Dermis microvascular lymphatic vessel endothelial cell (primary cell): ENCODE measurements at regions not wholly inside any gene's neighbourhood (a gene's known extent, or its start where the extent isn't known, plus 50 kb on each side); places are given as distances from the start of the nearest gene placed in this dataset.
A peak's percentile ranks its signal among the peaks of the same experiment; 100 is the strongest.
"Not testable (repeated sequence)": the region's sequence is repeated elsewhere in the genome, so short reads cannot be mapped to it uniquely, and the experiment has no call there.

ENCODE experiments used
- DNase-seq, 2 donors: peaks; one replicate each; pipeline versions ENCODE4 v3.0.0 to v3.0.0-alpha.2; 2010; ENCODE audit warnings: low read depth in 2 of 2

DNA sequence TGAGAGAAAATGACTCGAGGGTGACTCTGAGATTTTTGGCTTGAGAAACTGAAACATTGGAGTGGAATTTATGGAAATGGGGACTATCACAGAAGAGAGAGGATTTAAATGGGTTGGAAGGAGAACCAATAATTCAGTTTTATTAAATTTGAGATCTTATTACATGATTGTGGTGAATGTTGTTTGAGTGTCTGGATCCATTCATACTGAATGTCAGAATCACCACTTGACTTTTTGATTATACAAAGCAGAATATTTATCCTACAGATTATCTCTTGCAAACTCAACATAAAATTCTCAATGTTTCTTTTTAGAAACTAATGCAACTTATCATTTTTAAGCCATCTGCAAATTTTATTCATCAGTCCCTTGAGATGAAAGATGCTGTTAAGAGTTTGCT lies 332.8 kb downstream of the CNTN3 start:
- no peak for DNase-seq

GRCh38 chr3:74273555-74274402 lies 340.7 kb downstream of the CNTN3 start:
- DNase-seq = no peak

GRCh38 chr3:74273091-74273490 lies 341.4 kb downstream of the CNTN3 start:
- no peak for DNase-seq

DNA sequence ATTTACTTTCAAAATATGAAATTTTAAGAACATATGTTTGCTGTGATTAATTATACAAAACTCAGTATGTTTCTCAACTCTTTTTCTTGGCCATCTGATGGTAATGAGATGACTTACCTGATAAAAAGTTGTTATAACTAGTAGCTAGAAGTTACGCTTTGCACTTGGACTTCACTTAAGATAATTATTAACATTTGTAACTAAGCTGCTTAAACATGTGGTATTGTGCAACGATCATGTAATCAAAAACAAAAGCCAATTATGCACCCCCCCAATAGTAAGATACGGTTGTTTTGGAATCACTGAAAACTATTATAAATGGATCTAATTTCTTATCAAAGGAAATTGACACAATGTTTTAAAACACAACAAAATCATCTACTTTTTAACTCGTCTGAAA lies 342.9 kb downstream of the CNTN3 start:
- DNase-seq = no peak

- no peak for DNase-seq
Measured at GRCh38 chr3:74269689-74270088, 344.8 kb downstream of the CNTN3 start.

DNA sequence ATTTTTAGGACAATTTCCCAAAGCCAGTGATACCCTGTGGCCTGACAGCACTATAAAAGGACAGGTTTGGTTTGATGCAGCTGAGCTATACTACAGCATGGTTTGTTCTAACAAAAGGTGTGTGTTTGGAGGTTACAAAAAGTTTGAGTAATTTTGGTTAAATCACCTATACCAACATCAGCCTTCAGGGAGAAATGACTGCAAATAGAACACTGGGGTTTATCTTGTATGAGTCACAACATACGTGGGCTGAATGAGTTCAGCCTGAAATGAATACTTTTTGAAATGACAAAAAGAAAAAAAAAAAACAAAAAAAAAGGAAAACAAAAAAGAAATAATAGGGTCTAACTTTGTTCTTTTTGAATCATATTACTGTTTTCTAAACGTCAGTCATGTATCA lies 345.7 kb downstream of the CNTN3 start:
- DNase-seq = no peak

GRCh38 chr3:74267588-74268184 lies 346.8 kb downstream of the CNTN3 start:
- DNase-seq = peak; percentile 12 to 37

- DNase-seq = no peak
Measured at GRCh38 chr3:74267131-74267530, 347.3 kb downstream of the CNTN3 start.

DNA sequence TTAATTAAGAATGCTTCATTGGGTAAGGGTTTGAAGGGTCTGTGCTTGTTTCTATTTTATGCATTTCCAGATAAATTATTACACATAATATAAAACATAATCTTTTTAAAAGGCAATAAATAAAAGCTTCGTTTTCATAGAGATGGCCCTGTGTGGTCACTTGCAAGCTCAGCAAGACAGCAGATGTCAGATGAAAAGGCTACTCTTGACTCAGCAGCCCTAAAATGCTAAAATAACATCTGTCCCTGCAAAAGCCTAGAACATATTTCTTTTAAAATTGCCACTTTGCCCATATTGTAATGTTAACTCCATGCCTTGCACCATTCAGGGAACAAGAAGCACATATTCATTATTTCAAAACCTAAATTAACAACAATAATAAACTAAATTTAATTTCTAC lies 349.4 kb downstream of the CNTN3 start:
- no peak for DNase-seq

DNA sequence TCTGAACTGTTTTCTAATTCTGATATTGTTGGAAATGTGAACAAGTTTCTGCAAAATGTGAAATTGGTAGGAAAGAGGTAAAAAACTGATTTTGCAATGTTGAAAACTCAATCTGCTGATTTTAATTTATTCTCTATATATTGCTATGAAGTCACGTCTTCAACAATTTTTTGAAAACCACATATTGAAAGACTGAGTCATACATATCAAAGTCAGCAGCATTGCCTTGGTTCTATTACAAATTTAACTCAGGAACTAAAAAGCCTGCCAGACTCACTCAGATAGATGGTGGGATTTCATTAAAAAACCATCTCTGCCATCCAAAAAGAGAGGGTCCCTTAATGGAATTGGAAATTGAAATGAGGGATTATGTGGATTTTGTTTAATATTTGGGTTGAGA lies 351.4 kb downstream of the CNTN3 start:
- no peak for DNase-seq

DNA sequence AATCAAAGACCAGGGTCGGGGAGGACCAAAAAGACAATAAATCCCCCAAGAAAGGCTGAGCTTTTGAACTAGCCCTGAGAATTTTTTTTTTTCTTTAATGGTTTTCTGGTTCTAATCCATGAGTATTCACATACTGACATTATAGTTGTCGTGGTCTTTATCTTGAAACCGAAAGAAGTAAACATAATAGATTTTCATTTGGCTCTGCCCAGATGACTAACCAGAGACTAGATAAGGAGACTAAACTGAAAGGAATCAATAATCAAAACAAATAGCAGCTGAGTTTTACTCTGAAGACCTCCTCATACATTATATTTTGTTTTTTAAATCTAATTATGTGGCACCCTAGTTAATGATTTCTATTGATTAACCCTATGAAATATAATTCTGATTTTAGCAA lies 381.4 kb downstream of the CNTN3 start:
- DNase-seq = no peak

- DNase-seq = no peak
Measured at GRCh38 chr3:74217467-74217866, 397.0 kb downstream of the CNTN3 start.

DNA sequence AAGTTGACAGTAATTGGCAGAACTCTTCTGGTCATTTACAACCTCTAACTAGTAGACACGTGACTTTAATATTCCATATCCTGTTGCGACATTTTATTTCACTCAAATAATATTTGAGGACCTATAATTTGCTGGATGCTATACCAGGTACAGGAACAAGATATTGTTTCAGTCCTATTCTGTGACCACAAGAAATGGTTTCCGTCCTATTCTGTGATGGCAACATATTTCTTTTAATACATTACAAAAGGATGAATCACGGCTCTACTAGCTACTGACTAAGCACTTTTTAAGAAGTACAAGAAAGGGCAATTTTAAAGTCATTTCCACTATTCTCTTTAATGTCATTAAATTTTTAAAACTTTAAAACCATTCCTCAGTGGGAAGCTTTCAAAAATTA lies 400.2 kb downstream of the CNTN3 start:
- DNase-seq = no peak

DNA sequence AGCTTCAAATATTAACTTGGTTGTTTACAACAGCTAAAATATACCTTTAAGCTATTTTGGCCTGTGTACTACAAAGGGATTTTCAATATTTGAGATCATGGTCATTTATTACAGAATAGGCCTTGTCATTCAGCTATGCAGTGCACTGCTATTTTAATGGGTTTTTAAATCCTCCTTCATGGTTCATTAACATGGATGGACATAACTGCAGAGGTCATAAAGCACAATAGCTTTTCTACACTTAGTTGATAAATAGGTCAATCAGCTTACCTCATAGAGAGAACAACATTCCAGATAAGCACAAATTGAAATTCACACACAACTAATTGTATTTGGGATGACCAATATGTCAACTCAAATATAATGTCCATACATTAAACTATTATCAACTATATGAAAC lies 403.7 kb downstream of the CNTN3 start:
- no peak for DNase-seq

DNA sequence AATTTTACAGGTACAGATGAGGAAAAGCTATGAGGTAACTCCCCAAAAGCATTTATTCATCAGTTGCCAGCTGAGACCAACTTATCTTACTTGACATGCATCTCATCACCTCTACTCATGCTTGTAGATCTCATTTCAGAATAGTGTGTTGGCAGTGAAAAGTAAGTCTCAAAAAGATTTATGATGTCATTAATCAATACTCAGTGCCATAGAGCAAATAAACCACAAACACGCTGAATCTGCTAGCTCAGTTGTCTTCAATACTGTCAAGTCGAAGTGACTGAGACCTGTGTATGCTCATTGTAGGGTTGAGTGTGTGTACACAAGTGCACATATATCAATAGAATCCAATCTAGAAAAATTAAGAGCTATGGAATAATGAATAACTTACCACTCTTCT lies 413.5 kb downstream of the CNTN3 start:
- DNase-seq = no peak

DNA sequence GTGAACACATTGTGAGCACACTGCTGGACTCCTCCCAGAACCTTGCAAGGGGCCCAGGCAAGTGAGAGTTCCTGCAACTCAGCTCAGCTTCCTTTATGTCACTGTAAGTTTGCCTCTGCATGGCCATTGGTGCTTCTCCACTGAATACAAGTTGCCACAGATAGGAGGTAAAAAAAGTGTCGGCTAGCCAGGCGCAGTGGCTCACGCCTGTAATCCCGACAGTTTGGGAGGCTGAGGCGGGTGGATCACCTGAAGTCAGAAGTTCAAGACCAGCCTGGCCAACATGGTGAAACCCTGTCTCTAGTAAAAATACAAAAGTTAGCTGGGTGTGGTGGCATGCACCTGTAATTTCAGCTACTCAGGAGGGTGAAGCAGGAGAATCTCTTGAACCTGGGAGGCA lies 435.8 kb downstream of the CNTN3 start:
- not testable (repeated sequence) for DNase-seq

DNA sequence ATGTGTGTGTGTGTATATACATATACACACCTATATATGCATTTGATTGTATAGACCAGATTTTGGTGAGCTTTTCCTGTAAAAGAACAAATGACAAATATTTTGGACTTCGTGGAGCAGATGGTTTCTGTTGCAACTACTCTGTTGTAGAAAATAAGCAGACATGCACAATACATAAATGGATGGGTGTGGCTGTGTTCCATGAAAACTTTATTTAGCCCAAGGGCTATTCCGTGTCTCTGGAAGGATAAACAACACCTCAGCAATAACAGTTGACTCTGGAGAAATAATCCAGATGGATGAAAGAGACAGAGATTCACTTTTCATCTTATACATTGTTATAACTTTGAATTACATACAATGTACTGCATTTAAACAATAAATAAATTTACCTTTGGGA lies 441.4 kb downstream of the CNTN3 start:
- no peak for DNase-seq

DNA sequence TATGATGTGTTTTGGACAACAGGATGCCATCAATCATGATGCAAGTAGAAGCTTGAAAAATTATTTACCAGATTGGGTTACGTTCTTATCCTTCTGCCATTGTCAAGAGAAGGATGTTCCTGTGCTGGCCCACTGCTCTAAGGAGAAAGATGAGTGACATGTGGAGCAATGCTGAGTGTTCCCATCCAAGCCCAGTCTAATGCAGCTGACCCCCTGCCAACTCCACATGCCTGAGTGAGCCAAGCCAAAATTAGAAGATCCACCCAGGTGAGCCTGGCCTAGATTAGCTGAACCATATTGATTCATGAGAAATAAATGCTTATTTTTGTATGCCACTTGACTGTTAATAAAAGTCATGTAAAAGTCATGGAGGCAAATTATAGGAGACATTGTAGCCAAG lies 446.5 kb downstream of the CNTN3 start:
- DNase-seq = no peak

DNA sequence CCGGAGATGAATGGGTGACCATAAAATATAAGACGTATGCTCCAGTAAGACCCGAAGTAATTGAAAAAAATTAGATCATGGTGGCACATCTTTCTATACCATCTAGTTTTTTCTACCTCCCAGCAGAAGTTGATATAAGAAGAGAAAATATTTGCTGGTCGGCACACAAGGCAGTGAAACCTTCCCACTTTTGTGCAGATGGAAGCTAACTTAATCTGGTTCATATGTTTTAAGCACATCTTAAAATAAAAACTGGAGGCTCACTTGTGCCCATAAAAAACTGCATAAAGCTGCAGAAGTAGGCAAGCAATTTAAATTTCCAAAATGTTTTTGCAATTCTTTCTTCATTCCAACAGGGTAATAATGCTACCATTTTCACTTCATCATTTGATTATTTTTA lies 449.2 kb downstream of the CNTN3 start:
- DNase-seq = no peak

GRCh38 chr3:74149466-74149865 lies 465.0 kb downstream of the CNTN3 start:
- no peak for DNase-seq

GRCh38 chr3:74145277-74145676 lies 469.2 kb downstream of the CNTN3 start:
- no peak for DNase-seq

- DNase-seq = no peak
Measured at GRCh38 chr3:74139648-74140047, 474.8 kb downstream of the CNTN3 start.

- DNase-seq = no peak
Measured at GRCh38 chr3:74137790-74138189, 476.7 kb downstream of the CNTN3 start.
